DND-41 (cell line): ENCODE measurements at regions not wholly inside any gene's neighbourhood (a gene's known extent, or its start where the extent isn't known, plus 50 kb on each side); places are given as distances from the start of the nearest gene placed in this dataset.

Experiments
- ATAC-seq: fragments of 200-7000 bp; cut with Tn5 transposase; 3 replicates; pipeline ENCODE4 v1.9.1; 2021; ENCODE audit warnings: low read depth; ENCODE audit not compliant: insufficient read depth
- DNase-seq: peaks from one replicate; pipeline ENCODE4 v3.0.0-alpha.2; 2020
- H2AFZ ChIP-seq: 2 replicates; pipeline ENCODE4 v1.6.0; 2012; ENCODE audit warnings: low read depth, low read length
- H3K27ac ChIP-seq: 2 replicates; pipeline ENCODE4 v1.5.1; 2012; ENCODE audit warnings: low read length, inconsistent platforms
- H3K27me3 ChIP-seq: fragments of 200-600 bp; sonication (generic); 2 replicates; pipeline ENCODE4 v1.6.0; 2012; ENCODE audit warnings: low read length, mild to moderate bottlenecking, inconsistent platforms; ENCODE audit not compliant: insufficient read depth, poor library complexity
- H3K36me3 ChIP-seq: 2 replicates; pipeline ENCODE4 v1.5.1; 2012; ENCODE audit warnings: low read length, inconsistent platforms; ENCODE audit not compliant: insufficient read depth
- H3K4me1 ChIP-seq: 2 replicates; pipeline ENCODE4 v1.5.1; 2012; ENCODE audit warnings: mild to moderate bottlenecking, low read length; ENCODE audit not compliant: insufficient read depth
- H3K4me2 ChIP-seq: 2 replicates; pipeline ENCODE4 v1.6.0; 2012; ENCODE audit warnings: mild to moderate bottlenecking, moderate library complexity, low read length, inconsistent platforms; ENCODE audit not compliant: insufficient read depth
- H3K4me3 ChIP-seq, 2 experiments: fragments of 200-600 bp in 1 of 2; shearing (Covaris generic) in 1 of 2; 2 replicates each; pipeline ENCODE4 v1.5.1; 2012 to 2016; ENCODE audit warnings: inconsistent platforms in 2 of 2, low read length in 2 of 2, mild to moderate bottlenecking in 2 of 2, low read depth in 1 of 2, moderate library complexity in 1 of 2
- H3K79me2 ChIP-seq: 2 replicates; pipeline ENCODE4 v1.6.0; 2012; ENCODE audit warnings: low read length, inconsistent platforms; ENCODE audit not compliant: insufficient read depth
- H3K9ac ChIP-seq: 2 replicates; pipeline ENCODE4 v1.6.0; 2012; ENCODE audit warnings: low read depth, mild to moderate bottlenecking, inconsistent platforms, low read length, moderate library complexity
- H3K9me3 ChIP-seq: 2 replicates; pipeline ENCODE4 v1.5.1; 2012; ENCODE audit warnings: low read length, moderate library complexity, mild to moderate bottlenecking, inconsistent platforms; ENCODE audit not compliant: insufficient read depth, severe bottlenecking
- H4K20me1 ChIP-seq: 2 replicates; pipeline ENCODE4 v1.6.0; 2012; ENCODE audit warnings: low read length; ENCODE audit not compliant: insufficient read depth
- CTCF ChIP-seq: IDR thresholded peaks from 2 replicates; pipeline ENCODE4 v1.5.1; 2012; ENCODE audit warnings: borderline replicate concordance, low read length, moderate library complexity, mild to moderate bottlenecking; ENCODE audit not compliant: poor library complexity, severe bottlenecking; ENCODE audit errors: extremely low read depth
- EZH2 ChIP-seq: IDR thresholded peaks from 3 replicates; pipeline ENCODE4 v1.6.1; 2012; ENCODE audit warnings: borderline replicate concordance, low read depth, mild to moderate bottlenecking, moderate library complexity, low read length, inconsistent platforms; ENCODE audit not compliant: severe bottlenecking

GRCh38 chr7:156180451-156181229 lies 368.4 kb upstream of the SHH start:
- ATAC-seq (no peak), DNase-seq (no peak)
- TF ChIP-seq EZH2: no peak
- TF ChIP-seq CTCF: no peak
- no peaks in the 10 kb centered on the region for H3K9me3 ChIP-seq
- no peaks in the 10 kb centered on the region for H3K36me3 ChIP-seq
- H3K27ac ChIP-seq: no peak overlapping the region
- no peaks in the 10 kb centered on the region for H4K20me1 ChIP-seq
- H3K4me1 ChIP-seq: no peaks in the 10 kb centered on the region
- no peaks in the 10 kb centered on the region for H3K79me2 ChIP-seq
- H3K9ac ChIP-seq: no peak overlapping the region
- no peak overlapping the region for H3K4me2 ChIP-seq
- no peak overlapping the region for H3K4me3 ChIP-seq
- H2AFZ ChIP-seq: no peak overlapping the region
- H3K27me3 ChIP-seq: peaks cover 5% of the 10 kb centered on the region

- Histone ChIP-seq H3K4me3 (no peak overlapping the region), H3K27me3 (peaks cover 5% of the 10 kb centered on the region), H3K9me3 (no peaks in the 10 kb centered on the region), H3K4me1 (no peaks in the 10 kb centered on the region), H3K79me2 (no peaks in the 10 kb centered on the region), H4K20me1 (no peaks in the 10 kb centered on the region), H2AFZ (no peak overlapping the region), H3K36me3 (no peaks in the 10 kb centered on the region), H3K9ac (no peak overlapping the region), H3K4me2 (no peak overlapping the region), H3K27ac (no peak overlapping the region)
- no peak for DNase-seq
- no peak for ATAC-seq
- TF ChIP-seq CTCF (no peak), EZH2 (no peak)
Observed at GRCh38 chr7:156179872-156180390, 367.7 kb upstream of the SHH start.

GRCh38 chr7:156178857-156179256 lies 366.6 kb upstream of the SHH start:
- Histone ChIP-seq H3K4me1 (no peaks in the 10 kb centered on the region), H3K27ac (no peak overlapping the region), H4K20me1 (no peaks in the 10 kb centered on the region; the same call in 1 of the 2 replicates), H3K4me3 (no peak overlapping the region), H3K27me3 (peaks cover 5% of the 10 kb centered on the region), H3K9ac (no peak overlapping the region), H3K79me2 (no peaks in the 10 kb centered on the region), H3K4me2 (no peak overlapping the region), H3K9me3 (no peaks in the 10 kb centered on the region), H2AFZ (no peak overlapping the region), H3K36me3 (no peaks in the 10 kb centered on the region)
- DNase-seq (no peak), ATAC-seq (no peak)
- no peak for TF ChIP-seq CTCF
- no peak for TF ChIP-seq EZH2
